Endothelial cell (in vitro differentiated cells): ENCODE measurements at regions not wholly inside any gene's neighbourhood (a gene's known extent, or its start where the extent isn't known, plus 50 kb on each side); places are given as distances from the start of the nearest gene placed in this dataset.

Source experiments
- DNase-seq: peaks from one replicate; pipeline ENCODE4 v3.0.0; 2021; ENCODE audit warnings: low spot score
- H3K27ac Mint-ChIP-seq: one replicate; pipeline ENCODE4 v1.8.0; 2021; ENCODE audit warnings: mixed read lengths, inconsistent platforms; ENCODE audit not compliant: unreplicated experiment
- H3K27me3 Mint-ChIP-seq: one replicate; pipeline ENCODE4 v1.8.0; 2021; ENCODE audit warnings: mild to moderate bottlenecking, moderate library complexity, mixed read lengths, inconsistent platforms; ENCODE audit not compliant: unreplicated experiment
- H3K36me3 Mint-ChIP-seq: one replicate; pipeline ENCODE4 v1.8.0; 2021; ENCODE audit warnings: mild to moderate bottlenecking, low read depth, mixed read lengths, inconsistent platforms; ENCODE audit not compliant: unreplicated experiment
- H3K4me1 Mint-ChIP-seq: one replicate; pipeline ENCODE4 v1.8.0; 2021; ENCODE audit warnings: mild to moderate bottlenecking, mixed read lengths, inconsistent platforms; ENCODE audit not compliant: unreplicated experiment
- H3K4me3 Mint-ChIP-seq: one replicate; pipeline ENCODE4 v1.8.0; 2021; ENCODE audit warnings: mild to moderate bottlenecking, mixed read lengths, inconsistent platforms; ENCODE audit not compliant: unreplicated experiment
- H3K9me3 Mint-ChIP-seq: one replicate; pipeline ENCODE4 v1.8.0; 2021; ENCODE audit warnings: mixed read lengths, inconsistent platforms; ENCODE audit not compliant: unreplicated experiment
- TF ChIP-seq, protein P1 (sequence below): fragments of 200-600 bp; sonication (generic); IDR thresholded peaks from one replicate; pipeline ENCODE4 v1.5.0; 2021; ENCODE audit warnings: antibody characterized with exemption; ENCODE audit not compliant: unreplicated experiment

DNA sequence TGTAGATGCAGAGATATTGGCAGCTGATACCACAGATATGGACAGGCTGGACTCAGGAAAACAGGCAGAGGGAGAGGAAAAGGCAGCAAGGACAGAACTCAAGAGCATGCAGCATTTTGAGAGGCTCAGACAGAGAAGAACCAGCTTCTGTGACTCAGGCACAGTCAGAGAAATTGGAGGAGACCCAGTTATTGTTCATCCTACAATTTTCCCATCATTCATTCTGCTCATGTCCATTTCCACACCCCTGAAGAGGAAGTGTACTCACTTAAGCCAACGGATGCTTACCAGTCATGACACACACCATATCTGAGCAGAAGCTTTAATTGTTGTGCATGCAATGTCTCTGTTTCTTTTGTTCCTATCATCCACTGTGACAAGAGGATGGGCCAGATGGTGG, 359.8 kb upstream of the HTR2A start:
- no peaks in the 10 kb centered on the region for H3K9me3 Mint-ChIP-seq
- no peaks in the 10 kb centered on the region for H3K27me3 Mint-ChIP-seq
- no peaks in the 10 kb centered on the region for H3K4me1 Mint-ChIP-seq
- TF ChIP-seq, protein P1, sequence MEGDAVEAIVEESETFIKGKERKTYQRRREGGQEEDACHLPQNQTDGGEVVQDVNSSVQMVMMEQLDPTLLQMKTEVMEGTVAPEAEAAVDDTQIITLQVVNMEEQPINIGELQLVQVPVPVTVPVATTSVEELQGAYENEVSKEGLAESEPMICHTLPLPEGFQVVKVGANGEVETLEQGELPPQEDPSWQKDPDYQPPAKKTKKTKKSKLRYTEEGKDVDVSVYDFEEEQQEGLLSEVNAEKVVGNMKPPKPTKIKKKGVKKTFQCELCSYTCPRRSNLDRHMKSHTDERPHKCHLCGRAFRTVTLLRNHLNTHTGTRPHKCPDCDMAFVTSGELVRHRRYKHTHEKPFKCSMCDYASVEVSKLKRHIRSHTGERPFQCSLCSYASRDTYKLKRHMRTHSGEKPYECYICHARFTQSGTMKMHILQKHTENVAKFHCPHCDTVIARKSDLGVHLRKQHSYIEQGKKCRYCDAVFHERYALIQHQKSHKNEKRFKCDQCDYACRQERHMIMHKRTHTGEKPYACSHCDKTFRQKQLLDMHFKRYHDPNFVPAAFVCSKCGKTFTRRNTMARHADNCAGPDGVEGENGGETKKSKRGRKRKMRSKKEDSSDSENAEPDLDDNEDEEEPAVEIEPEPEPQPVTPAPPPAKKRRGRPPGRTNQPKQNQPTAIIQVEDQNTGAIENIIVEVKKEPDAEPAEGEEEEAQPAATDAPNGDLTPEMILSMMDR = no peak
- DNase-seq = no peak
- H3K4me3 Mint-ChIP-seq = no peak overlapping the region
- H3K36me3 Mint-ChIP-seq = no peaks in the 10 kb centered on the region
- no peak overlapping the region for H3K27ac Mint-ChIP-seq

DNA sequence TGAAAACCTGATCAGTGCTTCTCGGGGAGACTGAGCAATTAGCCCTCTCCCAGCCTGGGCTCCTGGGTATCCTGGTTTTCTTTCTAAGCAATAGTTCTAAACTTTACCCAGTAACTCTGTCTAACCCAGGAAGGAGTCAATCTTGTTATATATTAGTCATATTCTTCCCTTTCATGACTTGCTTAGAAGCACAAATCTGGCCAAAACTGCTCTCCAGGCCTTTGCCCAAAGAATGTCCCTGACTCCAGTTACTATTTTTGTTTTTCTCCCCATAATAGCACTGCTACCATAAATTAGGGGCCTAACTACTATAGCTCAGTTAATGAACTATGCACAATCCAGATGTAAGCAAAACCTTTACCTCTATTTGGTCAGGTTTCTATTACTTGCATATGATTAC, 355.8 kb upstream of the HTR2A start:
- H3K4me3 Mint-ChIP-seq = no peak overlapping the region
- no peaks in the 10 kb centered on the region for H3K27me3 Mint-ChIP-seq
- DNase-seq = no peak
- no peaks in the 10 kb centered on the region for H3K4me1 Mint-ChIP-seq
- H3K36me3 Mint-ChIP-seq = no peaks in the 10 kb centered on the region
- TF ChIP-seq, protein P1 = no peak
- no peaks in the 10 kb centered on the region for H3K9me3 Mint-ChIP-seq
- no peak overlapping the region for H3K27ac Mint-ChIP-seq

DNA sequence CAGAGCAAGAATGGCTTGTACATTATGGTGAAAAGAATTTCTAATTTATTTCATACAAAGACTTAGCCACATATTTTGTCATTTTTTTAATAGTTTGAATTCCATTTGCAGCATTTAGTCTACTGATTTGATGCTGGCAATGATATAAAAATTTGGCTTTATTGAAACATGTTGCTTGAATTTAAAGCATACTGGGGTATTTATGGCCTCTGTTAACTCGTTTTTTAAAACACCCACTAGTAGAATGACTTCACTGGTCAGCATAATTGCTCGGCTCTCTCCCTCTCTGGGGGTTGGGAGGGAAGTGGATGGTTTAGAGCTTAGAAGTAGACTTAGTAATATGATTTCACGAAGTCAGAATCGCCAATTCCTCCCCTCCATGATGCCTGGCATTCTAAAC, 354.9 kb upstream of the HTR2A start:
- Mint-ChIP-seq H3K4me1 (no peaks in the 10 kb centered on the region), H3K27me3 (no peaks in the 10 kb centered on the region), H3K36me3 (no peaks in the 10 kb centered on the region), H3K4me3 (no peak overlapping the region), H3K27ac (no peak overlapping the region), H3K9me3 (no peaks in the 10 kb centered on the region)
- TF ChIP-seq, protein P1 = no peak
- DNase-seq = no peak

DNA sequence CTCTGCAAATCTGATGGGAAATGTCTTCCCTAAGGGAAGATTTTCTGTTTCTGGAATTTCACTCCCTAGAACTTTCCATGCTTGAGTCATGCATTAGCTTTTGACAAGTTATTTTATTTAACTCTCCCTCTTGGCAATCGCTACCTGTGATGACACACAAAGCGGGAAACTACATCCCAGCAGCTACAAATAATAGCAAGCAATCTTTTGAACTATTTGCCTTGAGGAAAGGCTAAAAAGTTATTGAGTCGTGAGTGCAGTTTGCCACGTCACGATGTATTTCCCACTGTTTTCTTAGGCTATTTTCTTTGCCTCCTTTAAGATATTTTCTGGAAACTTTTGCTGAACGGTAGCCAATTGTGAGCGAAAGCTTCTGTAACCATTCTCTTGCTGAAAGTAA, 353.3 kb upstream of the HTR2A start:
- TF ChIP-seq, protein P1 = no peak
- DNase-seq = no peak
- no peak overlapping the region for H3K27ac Mint-ChIP-seq
- no peaks in the 10 kb centered on the region for H3K36me3 Mint-ChIP-seq
- H3K9me3 Mint-ChIP-seq = no peaks in the 10 kb centered on the region
- H3K27me3 Mint-ChIP-seq = no peaks in the 10 kb centered on the region
- H3K4me1 Mint-ChIP-seq = no peaks in the 10 kb centered on the region
- no peak overlapping the region for H3K4me3 Mint-ChIP-seq

DNA sequence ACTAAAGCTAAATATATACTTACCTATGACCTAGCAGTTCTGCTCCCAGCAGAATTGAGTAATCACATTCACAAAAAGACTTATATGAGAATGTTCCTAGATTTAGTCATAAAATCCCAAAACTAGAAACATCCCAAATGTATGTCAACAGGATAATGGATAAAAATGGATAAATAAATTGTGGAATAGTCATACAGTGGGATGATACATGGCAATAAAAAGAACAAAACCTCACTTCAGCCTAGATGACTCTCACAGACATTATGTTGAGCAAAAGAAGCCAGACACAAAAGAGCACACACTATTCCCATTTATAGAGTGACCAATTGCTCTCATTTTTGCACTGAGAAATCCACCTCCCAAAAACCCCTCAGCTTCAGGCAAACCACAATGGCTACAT, 352.4 kb upstream of the HTR2A start:
- Mint-ChIP-seq H3K27me3 (peaks cover 2% of the 10 kb centered on the region), H3K27ac (no peak overlapping the region), H3K4me1 (no peaks in the 10 kb centered on the region), H3K9me3 (no peaks in the 10 kb centered on the region), H3K4me3 (no peak overlapping the region), H3K36me3 (no peaks in the 10 kb centered on the region)
- TF ChIP-seq, protein P1 = no peak
- no peak for DNase-seq
